Esophagus muscularis mucosa (tissue), 4 donors: ENCODE measurements at regions not wholly inside any gene's neighbourhood (a gene's known extent, or its start where the extent isn't known, plus 50 kb on each side); places are given as distances from the start of the nearest gene placed in this dataset.

Source experiments
- CTCF ChIP-seq, 3 experiments: fragments of 200-600 bp in 2 of 3; fragments of 450-650 bp in 1 of 3; sonication (generic) in 2 of 3; IDR thresholded peaks; one replicate each; pipeline ENCODE4 v1.5.1; 2017 to 2019; ENCODE audit warnings: antibody characterized with exemption in 3 of 3, mild to moderate bottlenecking in 2 of 3, moderate library complexity in 1 of 3
- EP300 ChIP-seq: sonication (generic); formaldehyde crosslinking; IDR thresholded peaks from one replicate; pipeline ENCODE4 v1.6.1; 2017; ENCODE audit warnings: antibody characterized with exemption
- POLR2A ChIP-seq: fragments of 450-650 bp; IDR thresholded peaks from one replicate; pipeline ENCODE4 v1.6.1; 2017; ENCODE audit warnings: antibody characterized with exemption, moderate library complexity, mild to moderate bottlenecking, low read depth
- POLR2AphosphoS5 ChIP-seq, 2 donors: sonication (generic); formaldehyde crosslinking; IDR thresholded peaks; one replicate each; pipeline ENCODE4 v1.6.1; 2017; ENCODE audit warnings: antibody characterized with exemption in 2 of 2

- TF ChIP-seq EP300 (no peak), CTCF (IDR thresholded peaks at IDR 0.05) (no peak), POLR2AphosphoS5 (IDR thresholded peaks at IDR 0.05) (no peak), POLR2A (no peak)
Measured at GRCh38 chr7:50184271-50184990, 91.4 kb upstream of the ZPBP start.
